GM19043 (cell line): ENCODE measurements at regions not wholly inside any gene's neighbourhood (a gene's known extent, or its start where the extent isn't known, plus 50 kb on each side); places are given as distances from the start of the nearest gene placed in this dataset.

Experiments
- ATAC-seq: cut with Tn5 transposase; IDR thresholded peaks from one replicate; pipeline ENCODE4 v1.9.1; 2021; ENCODE audit warnings: low read depth; ENCODE audit not compliant: unreplicated experiment

GRCh38 chr5:58077416-58077815 lies 382.5 kb downstream of the PLK2 start:
- ATAC-seq: no peak

- ATAC-seq: no peak
Observed at GRCh38 chr5:58076483-58077257, 383.2 kb downstream of the PLK2 start.

GRCh38 chr5:58075907-58076306 lies 384.0 kb downstream of the PLK2 start:
- ATAC-seq: no peak

GRCh38 chr5:58074717-58075116 lies 385.2 kb downstream of the PLK2 start:
- ATAC-seq: no peak

GRCh38 chr5:58074222-58074621 lies 385.7 kb downstream of the PLK2 start:
- ATAC-seq: no peak

- ATAC-seq: no peak
Observed at GRCh38 chr5:58073243-58073642, 386.6 kb downstream of the PLK2 start.

GRCh38 chr5:58072300-58072965 lies 387.5 kb downstream of the PLK2 start:
- ATAC-seq: no peak

- ATAC-seq: no peak
Observed at GRCh38 chr5:58071566-58071965, 388.3 kb downstream of the PLK2 start.

- no peak for ATAC-seq
Observed at GRCh38 chr5:58069846-58070245, 390.0 kb downstream of the PLK2 start.

GRCh38 chr5:58069016-58069705 lies 390.7 kb downstream of the PLK2 start:
- no peak for ATAC-seq

- no peak for ATAC-seq
Observed at GRCh38 chr5:58066557-58066956, 393.3 kb downstream of the PLK2 start.

- ATAC-seq: no peak
Observed at GRCh38 chr5:58066076-58066475, 393.8 kb downstream of the PLK2 start.

- no peak for ATAC-seq
Observed at GRCh38 chr5:58064801-58065200, 395.1 kb downstream of the PLK2 start.

- ATAC-seq: no peak
Observed at GRCh38 chr5:58060996-58061395, 398.9 kb downstream of the PLK2 start.

- ATAC-seq: no peak
Observed at GRCh38 chr5:58057324-58057723, 402.6 kb downstream of the PLK2 start.

- no peak for ATAC-seq
Observed at GRCh38 chr5:58056546-58056945, 403.3 kb downstream of the PLK2 start.

GRCh38 chr5:58054018-58054417 lies 405.9 kb downstream of the PLK2 start:
- ATAC-seq: no peak

- no peak for ATAC-seq
Observed at GRCh38 chr5:58048954-58049353, 410.9 kb downstream of the PLK2 start.

GRCh38 chr5:58048185-58048925 lies 411.5 kb downstream of the PLK2 start:
- no peak for ATAC-seq

GRCh38 chr5:58046371-58046770 lies 413.5 kb downstream of the PLK2 start:
- no peak for ATAC-seq

GRCh38 chr5:58044166-58044565 lies 415.7 kb downstream of the PLK2 start:
- no peak for ATAC-seq
